ENCODE measurements at regions not wholly inside any gene's neighbourhood (a gene's known extent, or its start where the extent isn't known, plus 50 kb on each side); places are given as distances from the start of the nearest gene placed in this dataset.

- TF ChIP-seq EZH2 (IDR thresholded peaks at IDR 0.05; ENCODE audit: borderline replicate concordance, low read depth, low read length, poor library complexity, severe bottlenecking) (no peak), CTCF (conservative IDR thresholded peaks at IDR 0.05; ENCODE audit: low read depth, low read length) (no peak)
Observed at GRCh38 chr18:73840319-73840945, 307.2 kb downstream of the FBXO15 start.

Measured in A673 (cell line).